ENCODE measurements at regions not wholly inside any gene's neighbourhood (a gene's known extent, or its start where the extent isn't known, plus 50 kb on each side); places are given as distances from the start of the nearest gene placed in this dataset.

GRCh38 chr20:40776466-40777457 lies 87.7 kb upstream of the MAFB start:
- TF ChIP-seq ZBTB7A (IDR thresholded peaks at IDR 0.05; ENCODE audit: low read depth) (no peak), CEBPB (IDR thresholded peaks at IDR 0.05) (no peak), TAF1 (IDR thresholded peaks at IDR 0.05; ENCODE audit: low read depth) (no peak), YY1 (IDR thresholded peaks at IDR 0.05; ENCODE audit: low read depth) (no peak)

Data from Ishikawa (cell line).